HG03066 (cell line): ENCODE measurements at regions not wholly inside any gene's neighbourhood (a gene's known extent, or its start where the extent isn't known, plus 50 kb on each side); places are given as distances from the start of the nearest gene placed in this dataset.

Experiments used
- ATAC-seq: cut with Tn5 transposase; IDR thresholded peaks from one replicate; pipeline ENCODE4 v1.9.1; 2021; ENCODE audit warnings: low read depth; ENCODE audit not compliant: unreplicated experiment

DNA sequence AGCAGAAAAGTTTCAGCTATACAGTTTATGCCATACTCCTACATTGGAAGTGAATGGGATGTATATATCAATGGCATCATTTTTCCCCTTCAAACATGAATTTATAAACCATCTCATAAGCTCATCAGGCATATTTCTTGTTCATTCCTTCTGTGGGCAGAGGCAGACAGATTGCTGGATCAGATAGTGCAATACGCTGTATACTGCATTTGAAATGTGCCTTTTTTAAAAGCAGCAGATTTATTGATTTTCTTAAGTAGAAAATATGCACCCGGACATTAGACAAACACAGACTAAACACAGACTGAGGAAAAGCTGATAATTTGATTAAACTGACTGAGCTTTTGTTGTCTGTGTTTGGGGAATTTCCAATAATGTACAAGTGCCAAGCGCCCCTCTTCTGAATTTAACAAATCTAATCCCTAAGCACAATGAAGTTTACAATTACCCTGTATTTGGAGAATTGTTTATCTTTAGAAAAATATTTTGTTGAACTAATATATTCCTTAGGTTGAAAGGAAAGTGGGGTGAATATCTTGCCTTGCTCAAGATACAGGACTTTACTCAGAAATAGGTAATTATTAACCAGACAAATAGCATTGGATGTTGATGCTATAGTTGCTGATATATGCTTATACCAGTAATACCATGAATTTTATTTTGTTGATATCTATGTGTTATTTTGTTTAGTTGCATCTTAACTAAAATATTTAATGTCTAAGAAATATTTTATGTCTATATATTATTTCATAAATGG, 566.6 kb upstream of the MEF2C start:
- ATAC-seq, result no peak

DNA sequence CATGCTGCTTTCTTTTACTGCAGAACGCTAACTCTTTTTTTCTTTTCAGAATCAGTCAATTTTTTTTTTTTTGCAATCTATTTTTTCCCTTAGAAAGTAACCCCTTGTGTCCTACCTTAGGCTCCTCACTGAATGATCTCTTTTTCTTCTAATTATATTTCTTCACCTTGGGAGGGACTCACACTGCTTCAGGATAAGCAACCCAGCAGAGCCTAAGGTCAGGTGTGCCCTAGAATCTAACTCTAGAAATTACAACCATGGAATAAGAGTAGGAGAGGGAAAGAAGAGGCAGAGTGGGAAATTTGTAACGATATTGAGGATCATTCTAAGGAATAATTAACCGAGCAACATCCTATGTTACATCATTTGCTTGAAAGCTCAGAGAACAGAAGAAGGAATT, 564.0 kb upstream of the MEF2C start:
- ATAC-seq, result no peak

DNA sequence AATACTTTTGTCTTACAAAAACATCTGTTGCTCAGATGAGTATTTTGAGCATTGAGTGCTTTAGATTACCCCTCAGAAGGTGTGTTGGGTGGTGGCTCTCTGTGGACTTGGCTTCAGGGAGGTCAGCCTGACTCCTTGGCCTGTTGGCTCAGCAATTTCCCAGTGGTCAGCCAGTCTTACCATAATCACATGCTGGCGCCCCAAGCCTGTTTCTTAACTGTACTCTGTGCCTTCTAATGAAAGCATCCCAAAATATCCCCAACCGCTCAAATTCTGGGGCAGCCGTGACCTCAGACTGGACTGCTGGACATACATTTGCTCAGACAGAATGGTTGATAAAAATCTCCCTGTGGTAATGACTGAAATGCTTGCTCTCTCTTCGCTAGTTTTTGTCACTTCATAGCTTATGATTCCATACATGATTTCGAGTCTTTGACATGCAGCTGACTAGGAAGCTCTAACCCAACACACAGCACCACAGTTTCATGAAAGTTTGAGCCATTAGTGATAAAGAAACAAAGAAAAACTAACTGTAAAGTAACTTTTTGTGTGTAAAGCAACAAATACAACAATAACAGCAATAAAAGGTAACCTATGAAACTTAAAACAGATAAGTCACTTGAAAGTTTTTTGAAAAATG, 562.2 kb upstream of the MEF2C start:
- ATAC-seq, result peak; percentile 54

DNA sequence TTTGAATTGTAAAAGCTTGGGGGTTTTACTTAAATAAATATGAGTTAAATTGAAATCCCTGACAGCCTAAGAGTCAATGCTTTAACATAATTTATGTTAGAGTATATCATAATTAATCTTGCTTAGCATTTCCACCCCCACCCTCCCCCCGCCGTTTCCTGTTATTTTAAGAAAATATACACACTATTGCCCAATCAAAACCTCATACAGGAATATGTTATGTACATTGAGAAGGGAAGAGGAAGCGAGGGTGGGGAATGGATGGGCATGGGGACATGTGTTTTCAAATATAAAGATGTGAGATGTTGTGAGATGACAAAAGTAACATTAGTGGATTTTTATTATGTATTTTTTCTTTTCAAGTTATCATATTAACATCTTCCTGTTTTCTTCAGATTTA, 561.1 kb upstream of the MEF2C start:
- ATAC-seq, result no peak

DNA sequence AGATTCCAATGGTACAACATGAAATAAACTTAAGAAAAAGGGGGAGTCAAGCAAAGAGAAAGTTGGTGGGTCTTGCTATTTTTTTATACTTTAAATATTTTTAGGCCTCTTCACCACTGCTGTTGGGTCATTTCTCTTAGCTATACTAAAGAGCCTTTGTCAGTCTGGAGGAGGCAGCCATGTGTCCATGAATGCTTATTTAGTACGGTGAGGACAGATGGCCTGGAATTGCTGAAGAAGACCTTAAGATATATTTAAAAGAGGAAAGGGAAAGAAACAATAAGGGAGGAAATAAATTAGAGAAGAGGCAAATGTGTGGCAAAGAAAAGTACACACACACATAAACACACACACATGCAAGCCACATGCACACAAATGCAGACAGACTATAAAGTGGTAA, 560.5 kb upstream of the MEF2C start:
- no peak for ATAC-seq

DNA sequence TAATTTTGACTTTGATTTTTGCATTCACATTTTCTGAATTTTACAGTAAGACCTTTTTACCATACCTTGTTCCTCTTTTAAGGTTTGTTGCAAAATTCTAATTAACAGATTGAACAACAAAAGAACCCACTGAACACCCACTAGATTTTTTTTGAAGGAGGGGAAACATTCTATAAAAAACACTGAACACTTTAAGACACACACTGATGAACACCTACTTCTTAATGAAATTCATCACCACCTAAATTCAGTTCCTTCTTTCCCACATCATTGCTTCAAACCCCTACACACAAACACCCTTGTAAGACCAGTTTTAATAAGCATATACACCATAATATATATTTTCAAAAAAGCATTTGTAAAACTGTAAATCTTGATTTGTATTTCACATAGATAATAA, 559.0 kb upstream of the MEF2C start:
- no peak for ATAC-seq

DNA sequence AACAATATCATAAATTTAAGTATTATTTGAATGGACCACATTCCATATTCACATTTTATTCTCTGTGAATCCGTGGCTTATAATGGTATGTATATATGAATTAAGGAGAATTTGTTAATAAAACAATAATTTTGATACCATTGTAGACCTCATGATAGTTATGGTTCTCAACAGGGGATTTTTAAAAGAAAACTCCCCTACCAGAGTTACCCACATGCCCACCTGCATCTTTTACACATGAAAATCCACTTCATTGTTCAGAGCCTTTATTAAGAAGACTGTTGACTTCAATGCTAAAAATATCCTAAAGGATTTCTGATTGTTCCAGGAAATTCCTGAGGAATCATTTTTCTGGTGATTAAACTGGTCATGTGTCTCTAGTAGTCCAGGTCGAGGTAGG, 557.7 kb upstream of the MEF2C start:
- ATAC-seq, result no peak

DNA sequence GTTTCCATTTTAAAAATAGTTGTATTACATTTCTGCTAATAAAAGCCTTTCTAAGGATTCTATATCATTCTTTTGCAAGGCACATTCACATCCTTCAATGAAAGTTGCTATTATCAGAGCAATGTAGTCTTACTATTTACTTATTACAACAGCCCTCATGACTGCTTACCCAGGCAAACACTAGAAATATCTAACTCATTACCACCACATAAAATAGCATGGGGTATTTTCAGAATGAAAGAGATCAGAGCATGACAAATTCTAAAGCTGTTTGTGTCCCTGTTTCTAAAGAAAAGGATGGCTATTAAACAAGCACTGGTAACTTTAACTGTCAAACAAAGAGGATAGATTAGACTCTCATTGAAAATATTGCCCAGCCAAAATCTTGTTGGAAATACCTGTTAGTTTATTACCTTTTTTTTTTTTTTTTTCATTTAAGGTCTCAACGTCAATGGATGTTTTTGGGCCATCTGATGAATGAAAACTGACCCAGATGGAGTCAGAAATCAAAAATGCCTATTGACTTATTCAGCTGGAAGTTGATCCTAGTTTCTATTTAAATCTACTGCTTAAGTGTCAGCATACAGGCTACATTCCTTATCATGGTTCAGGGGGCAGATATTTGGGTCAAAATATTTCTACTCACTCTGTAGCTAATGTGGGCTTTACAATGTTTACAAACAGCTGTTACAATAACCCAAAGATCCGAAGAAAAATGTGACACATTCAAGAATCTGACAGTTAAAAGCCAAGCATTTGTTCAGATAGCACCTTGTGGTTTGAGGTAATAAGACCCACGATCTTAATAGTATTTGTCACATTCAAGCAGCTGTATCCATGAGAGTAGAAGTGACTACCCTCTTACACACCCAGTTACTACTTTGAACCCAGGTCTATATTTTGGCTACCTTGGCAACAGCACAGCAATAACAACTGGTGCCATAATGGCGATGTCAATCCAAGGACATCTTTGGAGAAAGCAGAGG, 554.8 kb upstream of the MEF2C start:
- ATAC-seq, result no peak

DNA sequence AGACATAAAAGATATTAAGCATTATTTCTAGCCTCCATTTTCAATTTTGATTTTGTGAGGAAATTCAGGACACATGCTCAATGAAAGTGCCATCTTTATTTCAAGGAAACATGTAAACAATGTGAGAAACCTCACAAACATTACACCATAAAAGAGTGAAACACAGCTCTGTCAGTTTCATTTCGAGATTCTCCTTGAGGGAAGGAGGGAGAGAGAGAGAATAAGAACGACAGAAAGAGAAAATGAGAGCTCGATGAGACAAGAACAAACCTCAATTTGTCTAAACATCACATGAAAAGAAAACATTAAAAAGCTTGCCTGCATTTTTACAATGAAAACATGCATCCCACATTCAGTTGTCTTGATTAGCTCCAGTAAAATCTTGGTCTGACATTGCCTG, 553.5 kb upstream of the MEF2C start:
- no peak for ATAC-seq

DNA sequence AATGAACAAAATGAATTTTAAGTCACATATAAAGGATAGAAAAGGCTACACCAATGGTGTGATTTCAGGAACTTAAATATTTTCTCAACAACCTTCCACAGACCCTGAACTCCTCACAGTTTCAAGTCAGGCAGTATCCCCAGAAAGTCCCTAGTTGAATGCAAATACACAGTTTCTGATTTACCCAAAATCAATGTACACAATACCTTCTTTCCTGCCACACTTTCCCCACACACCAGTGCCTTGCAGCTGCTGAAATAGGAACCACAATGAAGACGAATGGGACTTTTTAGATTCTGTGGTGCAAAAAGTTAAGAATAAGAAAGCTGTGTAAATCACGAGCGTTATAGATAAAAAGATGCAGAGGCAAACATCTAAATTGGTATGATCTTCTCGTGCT, 552.4 kb upstream of the MEF2C start:
- peak; percentile 65 for ATAC-seq

DNA sequence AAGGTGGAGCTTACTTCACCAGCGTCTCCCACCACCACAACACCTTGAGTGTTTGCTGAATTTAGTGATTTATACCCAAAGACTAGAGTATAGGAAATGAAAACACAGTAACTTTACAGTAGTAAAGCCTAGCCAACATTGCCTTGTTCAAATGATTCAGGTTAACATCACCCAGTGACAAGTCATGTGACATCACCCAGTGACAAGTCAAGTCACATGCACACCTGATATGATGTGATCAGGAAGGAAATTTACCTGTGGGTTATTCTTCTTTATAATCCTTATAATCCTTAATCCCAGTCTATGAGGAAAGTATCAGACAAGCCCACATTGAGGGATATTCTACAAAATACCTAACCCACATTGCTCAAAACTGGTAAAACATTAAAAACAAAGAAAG, 545.6 kb upstream of the MEF2C start:
- ATAC-seq, result no peak

DNA sequence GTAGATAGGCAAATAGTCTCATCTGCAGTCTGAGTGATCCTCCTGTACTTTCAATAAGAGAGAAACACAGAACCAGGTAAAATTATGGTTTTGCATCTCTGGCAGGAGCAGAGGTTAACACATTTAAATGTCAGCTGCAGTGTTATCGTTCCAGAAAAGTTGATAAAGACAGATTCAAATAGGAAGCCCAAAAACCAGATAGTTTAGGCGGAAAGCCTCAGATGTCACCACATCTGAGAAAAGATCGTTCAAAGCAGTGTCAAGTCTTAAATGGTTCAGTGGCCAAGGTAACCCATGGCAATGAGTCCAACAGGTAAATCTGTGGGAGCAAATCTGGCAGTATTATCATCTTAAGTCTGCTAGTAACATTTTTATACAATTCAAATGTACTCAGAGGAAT, 542.1 kb upstream of the MEF2C start:
- ATAC-seq, result no peak

DNA sequence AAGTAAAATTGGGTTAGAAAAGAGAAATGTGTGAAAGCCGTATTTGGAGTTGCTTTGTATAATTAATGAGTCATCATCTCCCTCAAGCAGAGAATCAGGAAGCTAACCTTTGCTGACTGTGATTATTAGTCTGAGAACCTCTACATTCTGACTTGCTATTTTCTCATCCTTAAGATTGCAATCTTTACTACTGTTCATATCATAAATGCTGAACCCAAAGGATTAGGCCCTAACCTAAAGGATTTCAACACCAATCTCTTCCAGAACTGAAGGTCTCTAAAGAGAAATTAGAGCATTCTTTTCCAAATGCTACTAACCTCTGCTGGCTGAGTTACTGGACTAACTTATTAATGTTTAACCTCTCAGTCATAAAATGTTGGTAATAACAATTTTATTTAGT, 538.1 kb upstream of the MEF2C start:
- peak; percentile 70 for ATAC-seq

DNA sequence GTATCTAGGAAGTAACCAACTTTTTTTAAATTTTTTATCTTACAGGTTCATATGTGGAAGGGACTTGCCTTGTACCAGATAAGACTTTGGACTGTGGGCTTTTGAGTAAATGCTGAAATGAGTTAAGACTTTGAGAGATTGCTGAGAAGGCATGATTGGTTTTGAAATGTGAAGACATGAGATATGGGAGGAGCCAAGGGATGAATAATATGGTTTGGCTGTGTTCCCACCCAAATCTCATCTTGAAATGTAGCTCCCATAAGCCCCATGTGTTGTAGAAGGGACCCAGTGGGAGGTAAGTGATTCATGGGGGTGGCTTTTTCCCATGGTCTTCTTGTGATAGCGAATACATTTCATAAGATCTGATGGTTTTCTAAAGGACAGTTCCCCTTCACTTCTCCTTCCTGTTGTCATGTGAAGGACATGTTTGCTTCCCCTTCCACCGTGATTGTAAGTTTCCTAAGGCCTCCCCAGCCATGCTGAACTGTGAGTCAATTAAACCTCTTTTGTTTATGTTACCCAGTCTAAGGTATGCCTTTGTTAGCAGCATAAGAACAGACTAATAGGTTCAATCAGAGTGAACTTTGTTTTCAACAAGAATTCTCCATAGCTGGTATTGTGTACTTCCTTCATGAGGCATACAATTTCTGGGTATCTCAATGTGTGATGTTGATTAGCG, 535.6 kb upstream of the MEF2C start:
- ATAC-seq, result no peak

DNA sequence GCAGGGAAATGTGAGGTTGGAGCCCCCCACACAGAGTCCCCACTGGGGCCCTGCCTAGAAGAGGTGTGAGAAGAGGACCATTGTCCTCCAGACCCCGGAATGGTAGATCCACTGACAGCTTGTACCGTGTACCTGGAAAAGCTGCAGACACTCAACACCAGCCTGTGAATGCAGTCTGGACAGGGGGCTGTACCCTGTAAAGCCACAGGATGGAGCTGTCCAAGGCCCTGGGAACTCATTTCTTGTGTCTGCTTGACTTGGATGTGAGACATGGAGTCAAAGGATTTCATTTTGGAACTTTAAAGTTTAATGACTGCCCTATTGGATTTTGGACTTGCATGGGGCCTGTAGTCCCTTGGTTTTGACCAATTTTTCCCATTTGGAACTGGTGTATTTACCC, 535.0 kb upstream of the MEF2C start:
- no peak for ATAC-seq

DNA sequence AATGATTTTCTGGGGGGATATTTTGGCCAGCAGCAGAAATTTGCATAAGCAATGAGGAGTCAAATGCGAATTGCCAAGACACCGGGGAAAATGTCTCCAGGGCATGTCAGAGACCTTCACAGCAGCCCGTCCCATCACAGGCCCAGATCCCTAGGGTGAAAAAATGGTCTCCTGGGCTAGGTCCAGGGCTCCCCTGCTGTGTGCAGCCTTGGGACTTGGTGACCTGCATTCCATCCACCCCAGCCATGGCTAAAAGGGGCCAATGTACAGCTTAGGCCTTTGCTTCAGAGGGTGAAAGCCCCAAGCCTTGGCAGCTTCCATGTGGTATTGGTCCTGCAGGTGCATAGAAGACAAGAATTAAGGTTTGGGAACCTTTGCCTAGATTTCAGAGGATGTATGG, 534.5 kb upstream of the MEF2C start:
- no peak for ATAC-seq

DNA sequence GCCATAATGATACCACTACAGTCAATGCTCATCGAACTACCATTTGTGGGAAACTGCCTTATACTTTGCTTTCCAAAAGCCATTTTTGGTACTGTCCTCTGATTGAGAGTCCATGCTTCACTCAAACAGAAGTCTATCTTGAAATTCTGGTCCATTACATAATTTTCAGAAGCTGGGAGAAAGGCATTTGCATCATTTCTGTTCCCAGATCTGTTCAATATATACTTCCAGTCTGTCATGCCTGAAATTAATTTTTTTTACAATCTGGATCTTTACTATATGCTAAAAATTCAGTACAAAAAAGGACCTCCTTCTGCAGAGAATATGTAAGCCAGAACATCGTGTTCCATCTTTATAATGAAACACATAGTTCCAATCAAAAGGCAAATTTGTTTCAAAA, 528.9 kb upstream of the MEF2C start:
- no peak for ATAC-seq

DNA sequence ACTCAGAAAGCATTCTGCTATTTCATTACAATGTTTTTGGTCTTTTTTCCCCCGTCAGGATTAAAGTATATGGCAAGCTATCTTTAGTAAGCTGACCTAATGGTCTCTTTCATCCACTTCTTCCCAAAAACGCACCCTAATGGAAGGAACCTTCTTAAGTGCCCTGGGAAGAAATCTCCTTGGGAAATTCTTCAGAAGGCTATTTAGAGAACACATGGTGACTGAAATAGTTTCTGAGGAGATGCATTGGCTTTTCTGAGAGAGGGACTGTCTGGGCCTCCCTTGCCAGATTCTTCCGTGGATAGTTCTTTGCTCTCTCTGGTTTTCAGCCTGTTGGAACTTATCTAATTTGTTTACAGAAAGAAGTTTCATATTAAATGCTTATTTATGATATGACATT, 524.1 kb upstream of the MEF2C start:
- no peak for ATAC-seq

DNA sequence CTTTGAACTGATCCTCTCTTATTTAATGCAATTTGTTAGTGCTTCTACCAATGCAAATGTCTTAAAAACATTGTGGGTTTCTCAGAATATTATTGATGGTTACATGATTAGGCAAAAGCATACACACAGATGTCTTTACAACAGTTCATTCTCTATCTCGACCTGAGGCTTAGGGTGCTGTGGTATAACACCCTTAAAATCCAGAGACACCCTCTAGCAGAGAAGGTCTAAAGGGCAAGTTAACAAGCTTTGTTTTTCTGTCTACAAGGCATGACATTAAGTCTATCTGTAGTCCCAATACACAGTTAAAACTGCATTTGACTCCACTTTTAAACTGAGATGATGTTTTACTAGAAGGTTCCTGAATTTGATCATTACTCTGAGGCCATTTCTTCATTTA, 518.7 kb upstream of the MEF2C start:
- ATAC-seq, result no peak

DNA sequence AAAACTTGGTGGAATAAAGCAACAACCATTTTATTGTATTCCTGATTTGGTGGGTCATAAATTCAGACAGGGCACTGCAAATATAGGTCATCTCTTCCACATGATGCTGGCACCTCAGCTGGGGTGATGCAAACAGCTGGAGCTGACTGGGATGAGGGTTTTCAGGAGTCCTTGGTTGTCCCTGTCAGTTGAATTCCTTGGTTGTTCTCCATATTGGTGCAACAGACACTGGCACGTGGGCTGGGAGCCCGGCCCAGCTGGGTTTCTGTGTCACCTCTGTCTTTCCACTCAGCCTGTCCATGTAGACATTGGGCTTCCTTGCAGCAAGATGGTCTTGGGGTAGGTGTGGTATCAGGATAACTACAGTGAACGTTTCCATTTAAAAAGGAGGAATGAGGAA, 518.0 kb upstream of the MEF2C start:
- no peak for ATAC-seq

DNA sequence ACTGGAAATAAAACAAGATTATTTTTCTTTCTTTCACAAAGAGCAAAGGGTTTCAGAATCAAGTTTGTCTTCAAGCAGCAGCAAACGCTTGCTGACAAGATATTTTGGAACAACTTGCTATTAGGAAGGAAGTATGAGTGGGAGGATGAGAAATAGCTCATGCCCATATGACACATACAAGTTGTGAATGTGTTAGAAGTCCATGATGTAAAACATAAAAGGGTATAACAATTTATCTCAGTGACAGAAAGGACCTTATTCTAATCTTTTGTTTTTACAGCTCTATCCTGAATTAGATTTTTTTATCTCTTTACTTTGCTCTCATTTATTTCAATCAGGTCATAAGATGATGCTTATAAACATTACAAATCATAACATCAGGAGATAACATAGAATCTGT, 516.6 kb upstream of the MEF2C start:
- no peak for ATAC-seq
